ENCODE measurements at regions not wholly inside any gene's neighbourhood (a gene's known extent, or its start where the extent isn't known, plus 50 kb on each side); places are given as distances from the start of the nearest gene placed in this dataset.

DNA sequence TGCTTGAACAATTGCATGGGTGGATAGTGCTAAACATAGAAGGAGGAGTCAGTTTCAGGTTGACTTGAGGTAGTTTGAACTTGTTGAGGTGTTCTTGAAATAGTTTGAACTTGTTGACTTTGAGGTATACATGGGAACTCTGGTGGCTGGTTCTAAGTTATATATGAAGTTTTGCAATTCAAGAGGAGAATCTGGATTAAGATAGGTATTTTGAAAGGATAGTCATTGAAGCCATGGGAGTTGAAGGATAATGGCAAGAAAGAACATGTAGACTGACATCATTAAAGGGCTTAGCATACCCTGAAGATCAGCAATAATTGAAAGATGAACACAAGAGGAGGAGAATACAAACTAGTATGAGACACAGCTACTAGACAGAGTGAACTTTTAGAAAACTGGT, 181.9 kb upstream of the MRPS30 start:
- TF ChIP-seq, protein P1, sequence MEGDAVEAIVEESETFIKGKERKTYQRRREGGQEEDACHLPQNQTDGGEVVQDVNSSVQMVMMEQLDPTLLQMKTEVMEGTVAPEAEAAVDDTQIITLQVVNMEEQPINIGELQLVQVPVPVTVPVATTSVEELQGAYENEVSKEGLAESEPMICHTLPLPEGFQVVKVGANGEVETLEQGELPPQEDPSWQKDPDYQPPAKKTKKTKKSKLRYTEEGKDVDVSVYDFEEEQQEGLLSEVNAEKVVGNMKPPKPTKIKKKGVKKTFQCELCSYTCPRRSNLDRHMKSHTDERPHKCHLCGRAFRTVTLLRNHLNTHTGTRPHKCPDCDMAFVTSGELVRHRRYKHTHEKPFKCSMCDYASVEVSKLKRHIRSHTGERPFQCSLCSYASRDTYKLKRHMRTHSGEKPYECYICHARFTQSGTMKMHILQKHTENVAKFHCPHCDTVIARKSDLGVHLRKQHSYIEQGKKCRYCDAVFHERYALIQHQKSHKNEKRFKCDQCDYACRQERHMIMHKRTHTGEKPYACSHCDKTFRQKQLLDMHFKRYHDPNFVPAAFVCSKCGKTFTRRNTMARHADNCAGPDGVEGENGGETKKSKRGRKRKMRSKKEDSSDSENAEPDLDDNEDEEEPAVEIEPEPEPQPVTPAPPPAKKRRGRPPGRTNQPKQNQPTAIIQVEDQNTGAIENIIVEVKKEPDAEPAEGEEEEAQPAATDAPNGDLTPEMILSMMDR (IDR thresholded peaks at IDR 0.05) = no peak
- TF ChIP-seq POLR2A (IDR thresholded peaks at IDR 0.05) = no peak

Data from testis (tissue), 2 donors.